Endothelial cell of umbilical vein (primary cell): ENCODE measurements at regions not wholly inside any gene's neighbourhood (a gene's known extent, or its start where the extent isn't known, plus 50 kb on each side); places are given as distances from the start of the nearest gene placed in this dataset.

Source experiments
- BruUV-seq: library from RNA; stranded (reverse); fragments of 400-500 nt; replicated peaks from 2 replicates; lab custom pipeline; 2021; lab: Mats Ljungman, UMichigan
- CTCF ChIA-PET: fragments of 300-600, 350-600 bp; sonication (Branson Sonifier 250); formaldehyde crosslinking; loops from one replicate; lab custom pipeline; 2021; ENCODE audit warnings: antibody characterized with exemption, inconsistent platforms; lab: Charles Lee
- POLR2A ChIA-PET: fragments of 300-600, 350-600 bp; sonication (Branson Sonifier 250); formaldehyde crosslinking; loops from one replicate; lab custom pipeline; 2021; ENCODE audit warnings: antibody characterized with exemption, inconsistent platforms; lab: Charles Lee
- DNase-seq: peaks from one replicate; pipeline ENCODE4 v3.0.0-alpha.2; 2011; ENCODE audit warnings: low read depth, low spot score
- FAIRE-seq: peaks from 2 replicates; lab custom pipeline; 2011; peaks lifted over from hg19 to GRCh38; lab: Jason Lieb, UNC
- H2AFZ ChIP-seq: 2 replicates; pipeline ENCODE4 v1.6.0; 2012; ENCODE audit warnings: low read depth, low read length, control low read depth, inconsistent platforms
- H3K27ac ChIP-seq: 2 replicates; pipeline ENCODE4 v1.5.1; 2011; ENCODE audit warnings: low read depth, mild to moderate bottlenecking, control low read depth, low read length, moderate library complexity; ENCODE audit not compliant: insufficient read depth
- H3K27me3 ChIP-seq, 2 experiments: 2 replicates each; pipeline versions ENCODE4 v1.6.0 to v1.6.1; 2011; ENCODE audit warnings: low read length in 2 of 2, mixed read lengths in 1 of 2; ENCODE audit not compliant: control insufficient read depth in 2 of 2, insufficient read depth in 2 of 2
- H3K36me3 ChIP-seq, 2 experiments: 2 replicates in 1 of 2; 3 replicates in 1 of 2; pipeline ENCODE4 v1.5.1; 2011; ENCODE audit warnings: low read length in 2 of 2, mild to moderate bottlenecking in 1 of 2, moderate library complexity in 1 of 2; ENCODE audit not compliant: control insufficient read depth in 2 of 2, insufficient read depth in 2 of 2; ENCODE audit errors: extremely low read depth in 1 of 2
- H3K4me1 ChIP-seq: 3 replicates; pipeline ENCODE4 v1.5.1; 2011; ENCODE audit warnings: mild to moderate bottlenecking, low read length; ENCODE audit not compliant: control insufficient read depth, insufficient read depth; ENCODE audit errors: extremely low read depth
- H3K4me2 ChIP-seq: 2 replicates; pipeline ENCODE4 v1.6.1; 2011; ENCODE audit warnings: low read length, control low read depth, mixed read lengths; ENCODE audit not compliant: insufficient read depth
- H3K4me3 ChIP-seq, 3 experiments: fragments of 200-600 bp in 1 of 3; sonication (generic), shearing (Covaris generic) in 1 of 3; replicated peaks in 1 of 3; 2 replicates each; pipeline ENCODE4 v1.5.1; 2011 to 2016; ENCODE audit warnings: control low read depth in 3 of 3, low read length in 3 of 3, mild to moderate bottlenecking in 2 of 3, inconsistent platforms in 1 of 3, low read depth in 1 of 3, moderate library complexity in 1 of 3; ENCODE audit not compliant: insufficient read depth in 1 of 3
- H3K79me2 ChIP-seq: 2 replicates; pipeline ENCODE4 v1.6.0; 2012; ENCODE audit warnings: low read length, inconsistent platforms; ENCODE audit not compliant: control insufficient read depth, insufficient read depth
- H3K9ac ChIP-seq: replicated peaks from 2 replicates; pipeline ENCODE3; 2011; ENCODE audit warnings: low read length, control low read depth; ENCODE audit not compliant: insufficient read depth; ENCODE audit errors: extremely low read depth
- H3K9me1 ChIP-seq: replicated peaks from 3 replicates; pipeline ENCODE4 v1.6.0; 2011; ENCODE audit warnings: mild to moderate bottlenecking, low read length; ENCODE audit not compliant: control insufficient read depth, insufficient read depth; ENCODE audit errors: extremely low read depth
- H3K9me3 ChIP-seq: replicated peaks from 2 replicates; pipeline ENCODE4 v1.5.1; 2012; ENCODE audit warnings: low read length, inconsistent platforms; ENCODE audit not compliant: control insufficient read depth, insufficient read depth
- H4K20me1 ChIP-seq: replicated peaks from 2 replicates; pipeline ENCODE3; 2011; ENCODE audit warnings: mild to moderate bottlenecking, low read length; ENCODE audit not compliant: control insufficient read depth, insufficient read depth; ENCODE audit errors: extremely low read depth
- EZH2 ChIP-seq: IDR thresholded peaks from 2 replicates; pipeline ENCODE4 v1.6.1; 2012; ENCODE audit warnings: borderline replicate concordance, low read depth, mild to moderate bottlenecking, moderate library complexity, low read length, inconsistent platforms; ENCODE audit not compliant: severe bottlenecking
- FOS ChIP-seq: IDR thresholded peaks from 2 replicates; pipeline ENCODE4 v1.6.1; 2011; ENCODE audit warnings: mild to moderate bottlenecking, low read length, moderate library complexity, borderline replicate concordance; ENCODE audit not compliant: insufficient read depth
- GATA2 ChIP-seq: IDR thresholded peaks from 2 replicates; pipeline ENCODE4 v1.7.0; 2011; ENCODE audit warnings: low read depth, mild to moderate bottlenecking, moderate library complexity, mixed read lengths, low read length; ENCODE audit not compliant: insufficient read length, insufficient read depth
- JUN ChIP-seq: IDR thresholded peaks from 2 replicates; pipeline ENCODE4 v1.6.1; 2011; ENCODE audit warnings: borderline replicate concordance, low read depth; ENCODE audit not compliant: insufficient read length, insufficient read depth
- MYC ChIP-seq: IDR thresholded peaks from one replicate; pipeline ENCODE4 v1.6.1; 2011; ENCODE audit warnings: mild to moderate bottlenecking, low read depth, low read length
- POLR2A ChIP-seq: IDR thresholded peaks from 2 replicates; pipeline ENCODE4 v1.6.1; 2012; ENCODE audit warnings: low read depth, mild to moderate bottlenecking, control low read depth, low read length
- POLR2AphosphoS5 ChIP-seq: IDR thresholded peaks from 2 replicates; pipeline ENCODE4 v1.6.1; 2012; ENCODE audit warnings: low read depth, mild to moderate bottlenecking, control low read depth, low read length, moderate library complexity; ENCODE audit not compliant: insufficient read depth
- dilution Hi-C: fragments of 300-500 bp; cut with MboI; formaldehyde crosslinking; loops from one replicate; pipeline ENCODE4 v1.15.0; 2019; ENCODE audit warnings: low sequenced_read_pairs; ENCODE audit not compliant: extremely low pct_ligation_motif_present
- intact Hi-C: fragments of 100-400 bp; cut with micrococcal nuclease; formaldehyde crosslinking; loops from one replicate; pipeline ENCODE4 v1.10.0; 2022
- TF ChIP-seq, protein P1 (sequence below): IDR thresholded peaks from 2 replicates; pipeline ENCODE4 v1.6.1; 2011; ENCODE audit not compliant: insufficient read depth, insufficient read length
- TF ChIP-seq, protein P2 (sequence below), 2 donors: IDR thresholded peaks; 1 replicate in 1 of 2; 2 replicates in 1 of 2; pipeline ENCODE4 v1.5.1; 2011; ENCODE audit warnings: low read length in 2 of 2, mild to moderate bottlenecking in 2 of 2, moderate library complexity in 2 of 2, control low read depth in 1 of 2, inconsistent platforms in 1 of 2, low read depth in 1 of 2; ENCODE audit not compliant: insufficient read depth in 1 of 2; ENCODE audit errors: extremely low read depth in 1 of 2

DNA sequence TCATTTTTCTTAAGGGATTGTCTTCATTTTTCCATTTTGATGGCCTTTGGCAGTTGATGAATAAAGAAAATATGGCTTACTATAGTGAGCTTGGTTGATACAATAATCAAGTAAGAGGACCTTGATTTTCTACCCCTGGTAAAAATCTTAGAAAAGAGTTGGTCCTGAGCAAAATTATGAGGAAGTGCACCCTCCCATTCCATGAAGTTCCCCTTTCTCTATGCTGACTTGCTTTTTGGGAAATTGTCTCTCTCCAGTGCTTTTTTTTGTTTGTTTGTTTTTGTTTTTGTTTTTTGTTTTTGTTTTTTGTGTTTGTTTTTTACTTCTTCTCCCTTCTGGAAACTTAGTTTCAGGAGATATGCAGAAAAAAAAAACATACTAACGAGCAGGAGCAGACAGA lies 449.2 kb upstream of the ACTBL2 start:
- dilution Hi-C loops (no loop called here), intact Hi-C loops (no loop called here)
- no peaks in the 10 kb centered on the region for H3K9me1 ChIP-seq
- no peaks in the 10 kb centered on the region for H3K4me1 ChIP-seq
- DNase-seq = no peak
- FAIRE-seq = no peak
- ChIA-PET CTCF (no interaction called here), POLR2A (no interaction called here)
- no peak overlapping the region for H3K4me2 ChIP-seq
- H3K36me3 ChIP-seq = no peaks in the 10 kb centered on the region
- H4K20me1 ChIP-seq = no peaks in the 10 kb centered on the region
- no peak overlapping the region for H3K4me3 ChIP-seq
- H3K9ac ChIP-seq = no peak overlapping the region
- no TSS peak for BruUV-seq
- H3K9me3 ChIP-seq = no peaks in the 10 kb centered on the region
- peaks cover 4 to 8% of the 10 kb centered on the region in 2 experiments for H3K27me3 ChIP-seq
- H2AFZ ChIP-seq = no peak overlapping the region
- no peak overlapping the region for H3K27ac ChIP-seq
- H3K79me2 ChIP-seq = no peaks in the 10 kb centered on the region
- no peak for TF ChIP-seq POLR2A

DNA sequence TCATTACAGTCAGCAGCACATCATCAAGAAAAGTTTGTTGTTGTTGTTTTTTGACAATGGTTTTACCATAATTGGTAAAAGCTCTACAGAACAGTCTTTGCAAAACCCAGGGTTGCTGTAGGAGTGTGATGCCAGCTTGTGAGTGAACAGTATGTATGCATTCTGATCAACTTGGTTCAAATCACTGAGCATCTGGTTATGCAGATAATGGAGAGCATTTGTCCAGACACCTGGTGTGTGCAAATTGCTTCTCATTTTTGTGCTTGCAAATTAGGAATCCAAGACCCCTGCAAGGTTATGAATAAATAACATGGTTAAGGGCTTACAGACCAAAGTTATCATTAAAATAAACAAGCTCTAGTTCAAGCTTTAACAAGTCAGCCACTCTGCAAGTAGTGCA lies 448.7 kb upstream of the ACTBL2 start:
- no TSS peak for BruUV-seq

More for the DNA sequence above, 448.7 kb upstream of the ACTBL2 start:
- dilution Hi-C loops (no loop called here), intact Hi-C loops (no loop called here)
- Histone ChIP-seq H3K4me3 (no peak overlapping the region), H2AFZ (no peak overlapping the region), H3K9me3 (no peaks in the 10 kb centered on the region), H3K36me3 (no peaks in the 10 kb centered on the region), H3K79me2 (no peaks in the 10 kb centered on the region), H3K4me1 (no peaks in the 10 kb centered on the region), H4K20me1 (no peaks in the 10 kb centered on the region), H3K27ac (no peak overlapping the region), H3K9me1 (no peaks in the 10 kb centered on the region), H3K27me3 (peaks cover 4 to 8% of the 10 kb centered on the region in 2 experiments), H3K4me2 (no peak overlapping the region), H3K9ac (no peak overlapping the region)
- TF ChIP-seq GATA2 = no peak
- TF ChIP-seq EZH2 = no peak
- TF ChIP-seq, protein P1, sequence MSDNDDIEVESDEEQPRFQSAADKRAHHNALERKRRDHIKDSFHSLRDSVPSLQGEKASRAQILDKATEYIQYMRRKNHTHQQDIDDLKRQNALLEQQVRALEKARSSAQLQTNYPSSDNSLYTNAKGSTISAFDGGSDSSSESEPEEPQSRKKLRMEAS = no peak
- TF ChIP-seq, protein P2, sequence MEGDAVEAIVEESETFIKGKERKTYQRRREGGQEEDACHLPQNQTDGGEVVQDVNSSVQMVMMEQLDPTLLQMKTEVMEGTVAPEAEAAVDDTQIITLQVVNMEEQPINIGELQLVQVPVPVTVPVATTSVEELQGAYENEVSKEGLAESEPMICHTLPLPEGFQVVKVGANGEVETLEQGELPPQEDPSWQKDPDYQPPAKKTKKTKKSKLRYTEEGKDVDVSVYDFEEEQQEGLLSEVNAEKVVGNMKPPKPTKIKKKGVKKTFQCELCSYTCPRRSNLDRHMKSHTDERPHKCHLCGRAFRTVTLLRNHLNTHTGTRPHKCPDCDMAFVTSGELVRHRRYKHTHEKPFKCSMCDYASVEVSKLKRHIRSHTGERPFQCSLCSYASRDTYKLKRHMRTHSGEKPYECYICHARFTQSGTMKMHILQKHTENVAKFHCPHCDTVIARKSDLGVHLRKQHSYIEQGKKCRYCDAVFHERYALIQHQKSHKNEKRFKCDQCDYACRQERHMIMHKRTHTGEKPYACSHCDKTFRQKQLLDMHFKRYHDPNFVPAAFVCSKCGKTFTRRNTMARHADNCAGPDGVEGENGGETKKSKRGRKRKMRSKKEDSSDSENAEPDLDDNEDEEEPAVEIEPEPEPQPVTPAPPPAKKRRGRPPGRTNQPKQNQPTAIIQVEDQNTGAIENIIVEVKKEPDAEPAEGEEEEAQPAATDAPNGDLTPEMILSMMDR (IDR thresholded peaks at IDR 0.05; ENCODE audit: extremely low read depth in 1 of 2, insufficient read depth in 1 of 2, low read depth in 1 of 2, low read length in 2 of 2) = no peak
- TF ChIP-seq JUN = no peak
- no peak for TF ChIP-seq POLR2A
- no peak for TF ChIP-seq POLR2AphosphoS5
- no peak for TF ChIP-seq FOS
- no peak for TF ChIP-seq MYC
- ChIA-PET CTCF (interaction anchor here (1.3 kb wide), 1 partner anchor 11 kb away, joined by 3 read pairs; no protein-coding TSS in a partner anchor), POLR2A (no interaction called here)
- no peak for FAIRE-seq
- no peak for DNase-seq
